GM19372 (cell line): ENCODE measurements at regions not wholly inside any gene's neighbourhood (a gene's known extent, or its start where the extent isn't known, plus 50 kb on each side); places are given as distances from the start of the nearest gene placed in this dataset.
"Not testable (repeated sequence)": the region's sequence is repeated elsewhere in the genome, so short reads cannot be mapped to it uniquely, and the experiment has no call there.

Source experiments
- ATAC-seq: cut with Tn5 transposase; IDR thresholded peaks from one replicate; pipeline ENCODE4 v1.9.1; 2021; ENCODE audit warnings: mild to moderate bottlenecking, low read depth, moderate library complexity; ENCODE audit not compliant: unreplicated experiment

DNA sequence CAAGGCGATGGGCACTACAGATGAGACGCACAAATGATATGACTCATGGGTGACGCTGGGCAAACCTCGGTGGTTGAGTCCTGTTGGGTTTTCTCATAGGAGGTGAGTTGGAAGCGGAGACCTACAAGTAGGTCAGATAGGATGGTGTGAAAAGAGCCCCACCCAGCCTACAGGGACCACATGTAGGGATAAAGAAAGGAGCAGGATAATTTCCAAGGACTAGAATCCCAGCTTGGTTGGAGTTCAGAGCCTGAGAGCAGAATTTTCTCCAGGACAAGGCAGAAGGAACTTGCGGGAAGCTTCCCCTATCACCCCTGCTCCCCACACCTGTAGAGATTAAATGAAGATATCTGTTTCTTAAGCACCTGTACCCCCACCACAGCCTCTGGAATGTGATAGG is 489.7 kb upstream of the CDH4 start:
- ATAC-seq, result no peak

DNA sequence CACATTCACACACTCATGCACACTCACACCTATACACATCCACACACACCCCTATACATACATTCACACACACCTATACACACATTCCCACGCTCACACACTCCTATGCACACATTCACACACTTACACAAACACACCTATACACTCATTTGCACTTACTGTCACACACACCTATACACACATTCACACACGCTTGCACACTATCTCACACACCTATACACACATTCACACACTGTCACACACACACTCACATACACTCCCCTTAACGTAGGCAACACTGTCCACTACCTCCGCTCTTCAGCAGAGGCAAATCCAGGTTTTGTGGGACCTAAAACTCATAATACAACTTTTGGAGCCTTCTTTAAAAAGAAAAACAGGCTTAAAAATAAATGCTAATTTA is 487.7 kb upstream of the CDH4 start:
- ATAC-seq, result no peak

DNA sequence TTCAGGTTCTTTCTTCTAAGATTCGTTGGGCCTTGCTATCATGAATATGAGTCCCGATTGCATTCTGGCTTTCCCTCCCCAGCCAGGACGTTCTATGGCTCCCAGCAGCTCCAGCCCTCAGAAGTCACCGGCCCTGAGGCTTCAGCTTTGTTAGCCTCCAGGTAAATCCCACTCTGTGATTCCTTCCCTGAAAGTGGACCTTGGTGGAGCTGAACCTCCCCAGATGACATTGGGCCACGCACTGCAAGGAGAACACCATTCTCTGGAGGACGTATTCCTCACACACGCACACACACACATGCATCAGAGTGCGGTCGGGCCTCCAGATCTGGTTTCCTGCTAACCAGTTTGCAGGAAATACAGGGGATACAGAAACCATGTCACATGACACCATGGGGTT is 487.3 kb upstream of the CDH4 start:
- no peak for ATAC-seq

DNA sequence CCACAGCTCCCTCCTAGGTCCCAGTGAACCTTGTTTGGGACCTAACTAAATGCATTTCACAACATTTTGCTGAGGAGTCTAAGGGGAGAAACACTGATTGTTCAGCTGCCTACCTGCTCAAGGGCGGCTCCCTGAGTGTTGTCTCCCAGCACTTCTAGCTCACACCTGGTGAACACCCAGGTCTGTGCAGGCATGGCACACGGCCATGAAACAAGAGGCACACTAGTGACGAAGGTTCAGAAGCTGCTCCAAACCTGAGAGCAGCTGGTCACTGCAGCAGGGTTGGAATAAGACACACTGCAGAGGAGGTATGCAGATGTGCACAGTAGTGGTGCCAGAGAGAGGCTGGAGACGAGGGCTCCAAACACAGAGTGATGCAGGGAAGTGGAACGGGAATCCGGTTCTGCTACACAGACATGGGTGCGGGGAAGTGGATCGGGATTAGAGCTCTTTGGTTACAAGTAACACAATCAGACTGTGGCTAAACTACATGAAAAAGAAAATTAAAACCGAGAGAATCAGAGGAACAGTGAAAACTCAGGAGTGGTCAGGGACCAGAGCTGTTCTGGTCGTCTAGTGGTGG is 486.1 kb upstream of the CDH4 start:
- ATAC-seq, result no peak

DNA sequence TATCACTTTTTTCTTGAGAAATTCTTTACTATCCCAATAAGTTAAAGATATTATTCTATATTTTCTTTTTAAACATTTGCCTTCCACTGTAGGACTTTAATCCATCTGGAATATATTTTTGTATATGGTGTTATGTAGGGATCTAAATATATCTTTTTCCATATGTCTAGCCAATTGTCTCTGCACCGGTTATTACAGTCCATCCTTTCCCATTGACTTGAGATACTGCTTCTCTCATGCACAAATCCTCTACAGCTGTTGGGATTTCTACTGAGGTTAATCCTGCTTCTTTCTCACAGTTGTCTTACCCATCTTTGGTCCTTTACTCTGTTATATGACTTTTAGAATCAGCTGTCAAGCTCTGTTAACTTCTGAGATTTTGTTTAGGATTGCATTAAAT is 483.8 kb upstream of the CDH4 start:
- ATAC-seq, result no peak

DNA sequence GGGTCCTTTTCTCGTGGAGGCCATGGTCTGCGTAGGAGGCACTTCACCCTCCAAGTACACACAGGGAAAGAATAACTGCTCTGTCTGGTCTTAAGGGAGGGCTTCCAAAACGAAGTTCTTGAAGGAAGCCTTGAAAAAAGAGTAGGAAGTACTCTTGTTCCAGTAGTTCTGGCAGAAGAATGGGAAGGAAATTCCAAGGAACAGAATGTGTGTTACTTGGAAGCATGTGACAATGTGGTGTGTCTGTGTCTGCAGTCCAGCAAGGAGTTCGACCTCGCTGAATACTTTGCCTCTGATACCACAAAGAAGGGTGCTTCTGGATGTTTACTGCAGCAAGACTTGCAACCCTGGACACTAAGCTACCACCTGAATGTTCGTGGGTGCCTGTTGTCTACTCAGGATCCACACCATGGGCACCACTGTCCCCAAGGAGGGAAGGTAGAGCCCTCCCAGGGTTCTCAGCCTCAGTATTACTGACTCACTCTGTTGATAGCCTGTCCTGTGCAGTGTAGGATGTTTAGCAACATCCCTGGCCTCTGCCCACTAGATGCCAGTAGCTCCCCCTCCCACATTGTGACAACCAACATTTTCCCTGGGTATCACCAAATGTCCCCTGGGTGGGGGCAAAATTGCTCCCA is 471.6 kb upstream of the CDH4 start:
- ATAC-seq, result no peak

DNA sequence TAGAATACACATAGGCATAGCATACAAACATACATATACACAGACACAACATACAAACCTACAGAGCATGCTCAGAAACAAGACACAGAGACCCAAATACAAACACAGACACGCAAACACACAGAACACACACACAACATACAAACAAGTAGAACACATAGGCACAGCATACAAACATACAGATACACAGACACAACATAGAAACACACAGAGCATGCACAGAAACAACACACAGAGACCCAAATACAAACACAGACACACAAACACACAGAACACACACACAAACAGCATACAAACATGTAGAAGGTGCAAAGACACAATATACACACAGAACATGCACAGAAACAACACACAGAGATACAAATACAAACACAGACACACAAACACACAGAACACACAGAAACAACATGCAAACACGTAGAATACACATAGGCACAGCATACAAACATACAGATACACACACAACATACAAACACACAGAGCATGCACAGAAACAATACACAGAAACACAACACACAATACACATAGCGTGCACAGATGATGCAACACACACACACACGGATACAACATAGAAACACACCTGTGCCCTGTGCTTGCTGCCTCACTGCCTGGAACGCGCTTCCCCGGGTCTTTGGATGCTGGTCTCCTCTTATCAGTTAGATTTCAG is 469.0 kb upstream of the CDH4 start:
- no peak for ATAC-seq

DNA sequence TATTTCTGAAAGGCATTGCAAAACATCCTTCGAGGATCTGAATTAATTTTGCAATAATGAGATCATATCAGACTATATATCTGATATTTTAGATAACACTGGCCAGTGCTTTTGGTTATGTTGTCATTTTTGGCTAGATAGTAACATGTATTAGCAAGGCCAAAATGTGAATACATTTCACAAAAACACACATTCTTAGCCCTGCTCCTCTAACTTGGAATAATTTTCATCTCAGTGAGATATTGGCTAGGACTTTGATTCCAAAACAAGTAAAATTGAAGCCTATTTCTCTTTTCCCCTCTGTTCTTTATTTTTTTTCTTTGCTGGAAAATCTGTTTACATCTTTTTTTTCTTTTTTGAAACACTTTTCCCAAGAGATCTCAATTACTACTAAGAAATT is 466.8 kb upstream of the CDH4 start:
- ATAC-seq, result no peak

DNA sequence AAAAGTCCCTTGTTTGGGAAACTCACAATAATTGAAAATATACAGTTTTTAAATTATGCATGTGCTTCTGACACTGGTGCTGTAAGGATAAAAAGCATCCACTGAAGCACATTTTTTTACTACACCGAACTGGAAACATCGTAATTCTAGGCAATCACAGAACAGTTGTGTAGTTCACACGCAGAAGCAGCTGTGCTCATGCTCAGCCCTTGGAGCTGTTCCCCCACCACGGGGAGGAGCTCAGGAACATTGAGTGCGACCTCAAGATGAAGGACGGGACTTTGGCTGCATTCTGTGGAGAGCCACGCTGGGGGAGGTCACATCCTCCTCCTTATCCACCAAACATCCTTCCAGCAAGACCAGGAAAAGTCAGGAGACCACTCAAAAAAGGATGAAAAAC is 466.3 kb upstream of the CDH4 start:
- no peak for ATAC-seq

DNA sequence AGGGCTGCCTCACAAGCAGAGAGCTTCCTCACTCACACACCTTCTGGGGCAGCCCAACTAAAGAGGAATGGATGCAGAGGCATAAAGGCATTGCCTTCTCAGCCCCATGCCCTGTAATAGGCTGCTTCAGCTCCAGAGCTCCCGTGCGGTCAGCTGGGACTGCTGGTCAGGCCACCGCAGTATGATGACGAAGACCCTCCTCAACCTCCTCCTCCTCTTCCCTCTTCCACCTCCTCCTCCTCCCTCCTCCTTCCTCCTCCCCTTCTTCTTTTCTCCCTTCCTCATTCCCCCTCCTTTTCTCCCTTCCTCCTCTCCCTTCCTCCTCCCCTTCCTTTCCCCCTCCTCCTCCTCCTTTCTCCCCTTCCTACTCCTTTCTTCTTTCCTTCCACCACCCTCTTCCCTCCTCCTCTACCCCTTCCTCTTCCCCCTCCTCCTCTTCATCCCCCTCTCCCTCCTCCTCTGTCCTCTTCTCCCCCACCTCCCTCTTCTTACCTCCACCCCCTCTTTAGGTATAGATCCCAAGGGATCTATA is 465.3 kb upstream of the CDH4 start:
- no peak for ATAC-seq

DNA sequence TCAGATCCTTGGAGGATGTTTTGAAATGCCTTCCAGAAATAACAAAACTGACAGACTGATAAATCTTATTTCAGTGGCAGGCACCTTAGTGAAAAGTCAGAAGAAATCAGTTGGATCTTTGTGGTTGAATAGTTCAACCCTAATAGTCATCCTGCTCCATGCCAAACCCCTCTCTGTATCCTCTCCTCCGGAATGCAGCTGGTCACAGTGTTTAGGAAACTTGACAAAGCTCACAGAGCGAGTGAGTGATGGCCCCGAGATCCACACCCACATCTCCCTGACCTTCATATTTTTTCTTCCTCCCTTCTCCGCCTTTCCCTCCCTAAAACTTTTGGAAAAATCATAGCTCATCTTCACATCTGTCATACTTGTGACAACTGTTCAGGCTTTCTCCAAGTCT is 464.8 kb upstream of the CDH4 start:
- no peak for ATAC-seq

DNA sequence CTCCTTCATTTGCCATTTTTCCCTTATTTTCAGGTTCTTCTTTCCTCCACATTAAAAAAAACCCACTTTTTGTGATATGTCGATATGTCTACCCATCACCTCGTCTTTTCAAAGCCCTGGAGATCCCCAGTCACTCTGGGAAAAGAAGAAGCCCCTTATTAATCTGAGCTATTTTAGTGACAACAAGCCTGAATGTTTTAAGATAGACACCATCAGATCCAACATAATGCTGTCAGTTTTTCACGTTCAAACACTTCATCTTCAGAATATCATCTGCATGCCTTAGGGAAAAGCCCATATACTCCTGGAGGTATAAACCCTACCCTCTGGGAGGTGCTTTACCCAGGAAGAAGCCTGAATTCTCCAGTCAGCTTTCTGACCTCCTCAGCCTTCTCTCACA is 464.0 kb upstream of the CDH4 start:
- no peak for ATAC-seq

DNA sequence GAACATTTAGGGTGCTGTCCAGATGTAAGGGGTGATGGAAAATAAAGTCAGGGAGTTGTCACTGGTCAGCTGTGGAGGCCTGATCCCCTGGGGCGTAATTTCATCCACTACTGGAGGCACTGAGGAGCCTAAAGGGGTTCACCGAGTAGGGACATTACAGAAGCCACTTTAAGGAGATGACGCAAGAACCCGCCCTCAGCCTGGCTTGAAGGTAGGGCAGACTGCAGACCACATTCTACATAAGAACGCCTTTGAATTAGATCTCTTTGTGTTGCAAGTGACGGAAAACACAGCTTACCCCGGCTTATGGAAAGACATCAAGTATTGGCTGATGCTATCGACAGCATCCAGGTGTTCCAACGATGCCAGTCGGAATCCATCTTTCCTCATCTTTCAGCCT is 462.7 kb upstream of the CDH4 start:
- no peak for ATAC-seq

DNA sequence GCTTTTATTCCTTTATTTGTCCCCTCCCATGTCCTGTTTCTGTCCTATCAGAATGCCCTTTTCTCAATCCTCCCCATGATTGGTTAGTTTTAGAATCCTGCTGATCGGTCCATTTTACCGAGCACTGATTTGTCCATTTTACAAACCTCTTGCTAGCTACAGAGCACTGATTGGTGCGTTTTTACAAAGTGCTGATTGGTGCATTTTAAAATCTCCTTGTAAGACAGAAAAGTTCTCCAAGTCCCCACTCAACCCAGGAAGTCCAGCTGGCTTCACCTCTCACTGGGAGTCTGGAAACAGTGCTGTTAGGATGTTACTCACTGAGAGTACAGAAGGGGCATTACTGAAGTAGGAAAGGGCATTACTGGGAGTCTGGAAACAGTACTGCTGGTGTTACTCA is 461.7 kb upstream of the CDH4 start:
- not testable (repeated sequence) for ATAC-seq

DNA sequence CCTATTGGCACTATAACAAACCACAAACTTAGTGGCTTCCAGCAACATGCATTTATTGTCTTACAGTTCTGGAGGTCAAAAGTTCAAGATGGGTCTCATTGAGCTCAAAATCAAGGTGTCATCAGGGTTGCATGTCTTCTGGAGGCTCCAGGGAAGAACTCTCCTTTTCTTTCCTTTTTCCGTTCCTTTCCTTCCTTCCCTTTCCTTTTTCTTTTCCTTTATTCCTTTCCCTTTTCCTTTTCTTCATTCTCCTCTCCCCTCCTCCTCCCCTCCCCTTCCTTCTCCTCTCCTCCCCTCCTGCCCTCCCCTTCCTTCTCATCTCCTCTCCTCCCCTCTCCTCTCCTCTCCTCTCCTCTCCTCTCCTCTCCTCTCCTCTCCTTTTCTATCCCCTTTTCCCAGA is 460.2 kb upstream of the CDH4 start:
- no peak for ATAC-seq

DNA sequence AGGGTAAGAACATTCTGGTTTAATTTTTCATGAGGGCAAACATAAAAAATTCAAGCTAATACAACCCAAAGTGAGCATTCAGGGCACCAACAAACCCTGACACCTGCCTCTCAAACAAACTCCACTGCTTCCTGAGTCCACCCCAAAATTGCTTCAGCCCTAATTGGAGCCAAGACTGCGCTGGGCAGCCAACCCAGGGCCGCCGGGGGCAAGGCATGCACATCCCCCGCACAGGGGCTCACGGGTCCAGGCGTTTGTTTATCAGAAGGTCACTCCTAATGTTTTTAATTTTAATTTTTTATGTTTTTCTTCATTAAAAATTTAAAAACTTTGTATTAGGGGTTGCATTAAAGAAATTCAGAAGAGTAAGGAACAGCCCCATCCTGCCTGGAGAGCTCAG is 459.1 kb upstream of the CDH4 start:
- ATAC-seq, result no peak

DNA sequence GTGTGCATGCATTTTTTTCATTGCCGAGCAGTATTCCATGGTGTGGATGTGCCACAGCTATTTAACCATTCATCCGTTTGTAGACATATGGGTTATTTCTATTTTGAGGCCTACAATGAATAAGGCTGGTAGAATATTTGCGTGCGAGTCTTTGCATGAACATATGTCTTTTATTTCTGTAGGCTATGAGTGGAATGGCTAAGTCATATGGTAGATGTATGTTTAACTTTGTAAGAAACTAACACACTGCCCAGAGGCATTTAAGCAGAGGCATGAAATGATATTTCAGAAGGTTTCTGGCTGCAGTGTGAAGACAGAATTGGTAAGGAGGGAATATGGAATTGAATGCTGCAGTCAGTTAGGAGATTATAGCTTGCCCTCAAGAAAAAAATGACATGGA is 457.4 kb upstream of the CDH4 start:
- ATAC-seq, result no peak

DNA sequence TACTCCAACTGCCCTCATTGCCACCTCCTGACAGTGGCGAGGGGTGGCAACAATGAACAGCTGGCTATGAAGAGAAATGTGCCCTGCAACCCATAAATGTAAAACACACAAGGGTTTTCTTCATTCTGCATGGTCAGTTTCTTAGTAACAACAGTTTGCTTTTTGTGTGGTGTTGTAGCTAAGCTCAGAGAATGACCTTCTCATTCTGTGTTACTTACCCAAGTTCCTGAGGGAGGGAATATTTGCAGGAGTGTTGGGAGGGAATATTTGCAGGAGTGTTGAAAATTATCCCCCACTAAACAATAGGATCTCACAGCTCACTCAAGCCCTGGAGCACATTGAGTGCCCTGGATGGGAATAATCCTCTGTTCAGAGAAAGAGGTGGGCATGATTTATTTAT is 456.4 kb upstream of the CDH4 start:
- no peak for ATAC-seq

DNA sequence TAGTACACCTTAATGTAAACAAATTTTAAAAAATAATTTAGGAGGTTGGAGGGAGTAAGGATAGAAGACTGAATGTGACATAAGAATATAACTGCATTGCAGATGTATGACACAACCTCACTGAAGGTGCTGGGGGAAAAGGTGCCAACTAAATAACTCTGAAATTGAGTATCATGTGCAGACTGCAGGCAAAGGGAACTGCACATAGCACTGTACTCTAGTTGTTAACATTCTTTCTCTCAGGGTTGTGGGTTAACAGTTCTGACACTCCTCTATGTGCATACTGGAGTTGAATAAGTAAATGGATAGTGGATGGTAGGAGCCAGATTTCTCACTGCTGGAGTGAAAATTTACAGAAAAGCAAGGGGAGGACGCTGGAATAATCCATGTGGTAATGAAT is 451.9 kb upstream of the CDH4 start:
- no peak for ATAC-seq

DNA sequence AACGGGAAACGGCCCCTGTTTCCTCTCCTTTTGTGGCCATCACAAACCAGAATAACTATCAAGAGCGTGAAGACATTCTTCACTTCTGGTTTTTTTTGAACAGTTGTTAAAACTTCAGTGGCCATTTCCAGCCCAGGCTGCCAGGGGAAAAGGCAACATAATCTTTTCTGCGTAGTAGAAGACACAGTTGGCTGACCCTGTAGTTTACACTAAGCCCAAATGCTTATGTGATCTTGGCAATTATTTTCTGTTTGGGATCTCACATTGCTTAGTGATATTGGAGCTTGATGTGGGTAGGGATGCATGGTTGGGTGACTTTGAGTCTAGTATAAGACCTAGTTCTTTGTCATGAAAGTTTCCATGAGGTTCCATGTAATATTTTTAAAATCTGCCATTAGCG is 449.4 kb upstream of the CDH4 start:
- ATAC-seq, result no peak

DNA sequence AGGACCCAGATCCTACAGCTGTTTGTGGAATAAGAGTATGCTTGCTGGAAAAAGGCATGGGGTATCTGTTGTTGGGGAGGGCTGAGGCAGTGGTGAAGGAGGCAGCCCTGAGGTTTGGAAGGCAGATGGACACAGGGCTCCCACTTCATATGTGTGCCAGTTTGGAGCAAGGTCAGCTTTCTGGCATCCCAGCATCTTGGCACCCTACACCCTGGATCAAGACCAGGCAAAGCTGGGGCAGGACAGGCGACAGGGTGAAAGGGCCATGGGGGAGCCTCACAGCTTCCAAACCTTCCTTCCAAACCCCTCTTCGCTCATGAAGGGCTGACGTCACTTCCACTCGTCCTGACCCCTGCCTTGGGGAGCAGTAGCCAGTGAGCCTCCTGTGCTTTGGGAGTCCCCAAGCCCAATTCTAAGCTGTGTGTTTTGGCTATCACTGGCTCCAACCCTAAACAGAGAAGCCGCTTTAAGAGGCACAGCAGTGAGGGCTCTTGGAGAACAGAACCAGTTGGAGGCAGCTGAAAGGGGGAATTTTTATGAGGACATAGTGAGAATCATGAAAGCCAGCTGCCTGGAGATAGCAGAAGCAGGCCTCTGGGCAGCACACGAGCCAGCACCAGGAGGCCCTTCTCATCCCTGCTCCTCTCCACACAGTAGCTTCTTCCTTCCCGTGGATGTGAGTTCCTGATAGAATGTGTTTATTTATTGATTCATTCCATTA is 448.6 kb upstream of the CDH4 start:
- no peak for ATAC-seq
